ENCODE measurements at regions not wholly inside any gene's neighbourhood (a gene's known extent, or its start where the extent isn't known, plus 50 kb on each side); places are given as distances from the start of the nearest gene placed in this dataset.
A peak's percentile ranks its signal among the peaks of the same experiment; 100 is the strongest.

GRCh38 chr5:123885081-123885480 is 373.1 kb downstream of the CSNK1G3 start:
- DNase-seq (ENCODE audit: low spot score): no peak
- ATAC-seq (ENCODE audit: low FRiP score): no peak
- no peak for TF ChIP-seq CTCF (IDR thresholded peaks at IDR 0.05)

GRCh38 chr5:123882965-123883345 is 371.0 kb downstream of the CSNK1G3 start:
- no peak for TF ChIP-seq CTCF (IDR thresholded peaks at IDR 0.05)
- ATAC-seq (ENCODE audit: low FRiP score) (no peak), DNase-seq (ENCODE audit: low spot score) (no peak)

- ATAC-seq (ENCODE audit: low FRiP score): no peak
- DNase-seq (ENCODE audit: low spot score): no peak
- TF ChIP-seq CTCF (IDR thresholded peaks at IDR 0.05): no peak
These were observed 370.5 kb downstream of the CSNK1G3 start for GRCh38 chr5:123882319-123882964.

GRCh38 chr5:123881759-123882244 is 369.8 kb downstream of the CSNK1G3 start:
- ATAC-seq (ENCODE audit: low FRiP score): peak; percentile 57
- no peak for TF ChIP-seq CTCF (IDR thresholded peaks at IDR 0.05)
- no peak for DNase-seq (ENCODE audit: low spot score)

- no peak for TF ChIP-seq CTCF (IDR thresholded peaks at IDR 0.05)
- DNase-seq (ENCODE audit: low spot score) (no peak), ATAC-seq (ENCODE audit: low FRiP score) (no peak)
These were observed 368.9 kb downstream of the CSNK1G3 start for GRCh38 chr5:123880875-123881274.

- ATAC-seq (ENCODE audit: low FRiP score) (no peak), DNase-seq (ENCODE audit: low spot score) (no peak)
- no peak for TF ChIP-seq CTCF (IDR thresholded peaks at IDR 0.05)
These were observed 367.1 kb downstream of the CSNK1G3 start for GRCh38 chr5:123879071-123879470.

- no peak for DNase-seq (ENCODE audit: low spot score)
- no peak for ATAC-seq (ENCODE audit: low FRiP score)
- TF ChIP-seq CTCF (IDR thresholded peaks at IDR 0.05): no peak
These were observed 364.4 kb downstream of the CSNK1G3 start for GRCh38 chr5:123876276-123876790.

Data from omental fat pad (tissue), 3 donors.